Inflammatory macrophage treated with lipopolysaccharide for 1 hour (primary cell): ENCODE measurements at regions not wholly inside any gene's neighbourhood (a gene's known extent, or its start where the extent isn't known, plus 50 kb on each side); places are given as distances from the start of the nearest gene placed in this dataset.
"Not testable (repeated sequence)": the region's sequence is repeated elsewhere in the genome, so short reads cannot be mapped to it uniquely, and the experiment has no call there.

Experiments
- DNase-seq, 2 donors: peaks; one replicate each; pipeline ENCODE4 v3.0.0-alpha.2; 2020 to 2022

GRCh38 chr2:187055463-187055862, 206.5 kb upstream of the ZSWIM2 start:
- DNase-seq, result peak in 1 of 2 donors; percentile 6

GRCh38 chr2:187054501-187055319, 205.7 kb upstream of the ZSWIM2 start:
- no peak for DNase-seq

- DNase-seq, result no peak
These were observed 202.4 kb upstream of the ZSWIM2 start for GRCh38 chr2:187051350-187051749.

DNA sequence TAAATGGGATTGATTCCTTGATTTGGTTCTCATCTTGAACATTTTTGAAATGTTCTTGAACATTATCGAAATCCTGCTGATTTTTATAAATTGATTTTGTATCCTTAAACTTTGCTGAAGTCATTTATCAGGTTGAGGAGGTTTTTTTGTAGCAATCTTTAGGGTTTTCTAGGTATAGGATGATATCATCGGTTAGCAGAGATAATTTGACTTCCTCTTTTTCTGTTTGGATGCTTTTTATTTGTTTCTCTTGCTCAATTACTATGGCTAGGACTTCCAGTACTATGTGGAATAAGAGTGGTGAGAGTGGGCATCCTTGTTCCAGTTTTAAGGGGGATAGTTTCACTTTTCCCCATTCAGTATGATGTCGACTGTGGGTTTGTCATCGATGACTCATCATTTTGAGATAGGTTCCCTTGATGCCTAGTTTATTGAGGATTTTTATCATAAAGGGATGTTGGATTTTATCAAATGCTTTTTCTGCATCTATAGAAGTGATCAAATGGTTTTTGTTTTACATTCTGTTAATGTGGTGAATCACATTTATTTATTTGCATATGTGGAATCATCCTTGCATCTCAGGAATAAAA, 201.5 kb upstream of the ZSWIM2 start:
- DNase-seq, result no peak

GRCh38 chr2:187037310-187037709, 188.3 kb upstream of the ZSWIM2 start:
- no peak for DNase-seq

DNA sequence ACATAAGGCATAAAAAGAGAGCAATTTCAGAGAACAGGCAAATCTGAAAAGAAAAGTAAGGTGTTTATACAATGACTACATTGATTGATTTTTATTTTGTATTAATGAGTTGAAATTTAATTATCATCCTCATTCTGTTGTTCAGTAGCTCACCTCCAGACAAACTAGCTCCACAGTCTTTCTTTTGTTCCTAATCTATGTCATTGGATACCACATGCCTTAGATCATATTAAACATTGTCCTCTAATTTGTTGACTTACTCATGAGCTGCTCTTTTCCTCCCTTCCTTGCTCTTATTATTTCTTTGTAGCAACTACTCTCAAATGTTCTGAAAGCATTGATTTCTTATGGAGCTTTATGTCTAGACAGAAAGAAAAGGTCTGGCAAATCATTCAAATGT, 185.5 kb upstream of the ZSWIM2 start:
- DNase-seq, result no peak

- DNase-seq, result no peak
These were observed 175.8 kb upstream of the ZSWIM2 start for GRCh38 chr2:187024739-187025138.

- DNase-seq, result not testable (repeated sequence)
These were observed 175.0 kb upstream of the ZSWIM2 start for GRCh38 chr2:187023996-187024395.

DNA sequence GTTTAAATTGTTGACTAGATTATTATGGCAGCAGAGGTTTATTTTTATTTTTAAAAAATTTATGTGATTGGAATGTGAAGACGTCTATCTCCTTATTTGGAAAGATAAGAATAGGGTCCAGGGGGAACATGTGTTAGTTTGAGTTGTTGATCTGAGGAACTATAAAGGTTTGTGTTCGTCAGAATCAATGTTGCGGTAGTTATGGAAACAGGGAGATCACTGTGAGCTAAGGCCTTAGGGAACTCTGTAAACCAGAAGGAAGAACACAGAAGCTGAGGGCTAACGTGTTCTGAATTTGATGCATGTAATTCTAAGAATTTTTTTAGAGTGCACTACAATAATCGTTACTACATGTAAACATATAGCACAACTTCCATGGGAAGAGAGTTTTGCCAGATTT, 168.5 kb upstream of the ZSWIM2 start:
- no peak for DNase-seq

- no peak for DNase-seq
These were observed 164.1 kb upstream of the ZSWIM2 start for GRCh38 chr2:187013058-187013457.

GRCh38 chr2:187011206-187011832, 162.3 kb upstream of the ZSWIM2 start:
- no peak for DNase-seq

DNA sequence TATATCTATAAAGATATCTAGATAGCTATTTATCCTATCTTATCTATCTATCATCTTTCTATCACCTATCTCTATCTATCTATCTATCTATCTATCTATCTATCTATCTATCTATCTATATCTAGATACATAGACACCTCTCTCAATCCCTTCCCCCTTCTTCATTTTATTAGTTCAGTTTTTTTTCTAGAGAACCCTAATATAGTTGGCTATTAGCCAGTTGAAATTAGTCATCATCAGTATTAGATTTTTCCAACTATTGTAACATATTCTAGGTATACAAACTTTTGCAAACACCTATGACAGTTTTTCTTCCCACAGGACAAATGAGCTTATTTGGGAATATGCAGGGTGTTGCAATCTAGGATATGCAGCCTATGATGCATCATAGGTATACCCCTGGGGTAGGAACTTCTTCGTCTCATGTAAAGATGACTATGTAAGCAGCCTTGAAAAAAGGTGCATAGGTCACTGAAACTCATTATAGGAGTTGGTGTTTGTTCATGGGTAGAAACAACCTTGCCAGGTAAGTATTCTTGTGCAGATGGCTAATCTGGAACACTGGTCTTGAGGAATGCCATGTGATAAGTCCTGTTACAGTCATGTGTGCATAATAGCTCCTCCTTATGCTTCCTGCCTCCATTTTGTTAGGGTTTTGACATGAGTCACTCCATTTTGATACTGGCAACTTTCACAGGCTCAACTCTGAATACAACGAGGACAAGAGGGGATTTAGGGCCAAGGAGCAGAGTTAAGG, 160.7 kb upstream of the ZSWIM2 start:
- DNase-seq, result no peak

DNA sequence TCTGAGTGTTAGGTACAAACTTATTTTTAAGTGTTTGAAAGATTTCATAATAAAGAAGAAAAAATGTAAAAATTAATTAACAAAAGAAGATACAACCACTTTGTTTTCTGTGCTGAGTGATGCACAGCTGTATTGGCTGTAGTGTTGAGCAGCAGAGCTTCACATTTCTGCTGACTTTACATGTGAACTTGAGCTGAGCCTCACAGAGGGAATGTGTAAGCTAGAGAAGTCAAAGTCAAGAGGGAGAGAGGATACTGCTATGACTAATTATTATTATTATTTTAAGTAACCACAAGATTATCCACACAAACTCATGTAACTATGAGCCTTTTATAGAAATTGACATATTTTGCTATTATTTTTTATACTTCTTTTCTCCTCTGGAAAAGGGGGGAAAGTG, 159.1 kb upstream of the ZSWIM2 start:
- DNase-seq, result no peak

- DNase-seq, result no peak
These were observed 154.6 kb upstream of the ZSWIM2 start for GRCh38 chr2:187003611-187004010.

DNA sequence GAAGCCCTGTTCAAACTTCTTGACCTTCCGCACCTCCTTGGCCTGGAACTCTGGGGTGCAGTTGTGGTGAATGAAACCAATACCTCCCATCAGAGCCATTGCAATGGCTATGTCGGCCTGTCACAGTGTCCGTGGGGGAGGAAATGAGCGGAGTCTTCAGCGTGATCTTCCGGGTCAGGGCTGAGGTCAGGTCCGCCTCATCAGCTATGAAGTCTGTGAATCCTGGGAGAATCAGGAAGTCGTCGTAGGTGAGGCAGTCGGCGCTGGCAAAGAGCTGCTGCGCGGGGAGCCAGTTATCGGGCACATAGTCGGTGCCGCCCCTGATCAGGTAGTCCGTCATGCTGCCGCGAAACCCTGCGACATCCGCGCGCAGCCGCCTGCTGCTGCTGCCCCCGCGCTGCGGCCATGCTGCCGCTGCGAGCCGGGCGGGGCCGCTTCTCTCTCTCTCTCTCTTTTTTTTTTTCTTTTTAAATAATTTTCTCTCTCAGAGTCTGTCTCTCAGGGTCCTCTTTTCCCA, 154.1 kb upstream of the ZSWIM2 start:
- DNase-seq, result no peak

DNA sequence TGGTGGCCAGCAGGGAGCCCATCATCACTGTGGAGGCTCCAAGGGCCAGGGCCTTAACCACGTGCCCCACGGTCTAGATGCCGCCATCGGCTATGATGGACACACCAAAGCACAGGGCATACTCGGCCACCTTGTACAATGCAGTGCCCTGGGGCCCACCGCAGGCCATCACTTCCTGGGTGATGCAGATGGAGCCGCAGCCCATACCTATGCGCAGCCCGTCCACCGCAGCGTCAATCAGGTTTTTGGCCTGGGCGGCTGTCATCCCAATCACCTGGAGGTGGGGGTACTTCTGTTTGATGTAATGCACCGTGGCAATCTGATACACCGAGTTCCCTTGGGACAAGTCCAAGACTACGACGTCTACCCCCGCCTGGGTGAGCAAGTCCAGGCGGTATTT, 153.3 kb upstream of the ZSWIM2 start:
- DNase-seq, result no peak

- DNase-seq, result no peak
These were observed 152.3 kb upstream of the ZSWIM2 start for GRCh38 chr2:187001248-187001647.

DNA sequence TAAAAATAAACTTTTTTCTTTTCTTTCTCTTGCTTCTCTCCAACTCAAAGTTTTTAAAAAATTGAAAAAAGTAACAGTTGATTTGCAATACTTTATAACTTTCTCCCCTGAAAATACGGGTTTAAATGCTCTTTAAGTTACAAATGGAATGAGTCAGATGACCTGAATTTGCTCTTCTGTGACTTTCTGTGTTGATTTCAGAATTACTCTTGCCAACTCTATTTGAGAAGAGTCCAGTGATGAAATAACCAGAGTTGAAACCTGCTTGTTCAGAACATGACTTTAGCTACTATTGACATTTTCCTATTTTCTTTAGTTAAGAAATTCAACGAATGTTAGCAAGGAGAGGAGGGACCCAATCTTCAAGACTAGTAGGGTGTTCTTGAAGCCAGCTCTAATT, 146.1 kb upstream of the ZSWIM2 start:
- no peak for DNase-seq

DNA sequence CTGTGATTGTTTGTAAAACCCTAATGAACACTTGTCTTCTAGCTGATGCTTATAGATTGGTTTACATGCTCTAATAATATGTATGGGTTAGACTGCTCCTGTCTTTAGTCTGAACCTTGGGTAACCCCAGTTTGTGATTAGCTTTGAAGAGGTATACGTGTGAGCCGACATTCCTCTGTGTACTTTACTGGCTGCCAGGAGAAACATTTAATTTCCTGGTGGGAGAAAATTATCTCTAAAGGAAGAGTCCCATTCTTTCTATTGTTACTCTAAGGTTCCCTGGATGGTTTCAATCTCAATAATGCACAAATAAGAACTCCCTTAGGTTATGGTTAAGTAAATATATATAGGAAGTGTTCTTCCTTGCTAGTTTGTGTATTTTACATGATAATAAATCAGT, 143.6 kb upstream of the ZSWIM2 start:
- no peak for DNase-seq

DNA sequence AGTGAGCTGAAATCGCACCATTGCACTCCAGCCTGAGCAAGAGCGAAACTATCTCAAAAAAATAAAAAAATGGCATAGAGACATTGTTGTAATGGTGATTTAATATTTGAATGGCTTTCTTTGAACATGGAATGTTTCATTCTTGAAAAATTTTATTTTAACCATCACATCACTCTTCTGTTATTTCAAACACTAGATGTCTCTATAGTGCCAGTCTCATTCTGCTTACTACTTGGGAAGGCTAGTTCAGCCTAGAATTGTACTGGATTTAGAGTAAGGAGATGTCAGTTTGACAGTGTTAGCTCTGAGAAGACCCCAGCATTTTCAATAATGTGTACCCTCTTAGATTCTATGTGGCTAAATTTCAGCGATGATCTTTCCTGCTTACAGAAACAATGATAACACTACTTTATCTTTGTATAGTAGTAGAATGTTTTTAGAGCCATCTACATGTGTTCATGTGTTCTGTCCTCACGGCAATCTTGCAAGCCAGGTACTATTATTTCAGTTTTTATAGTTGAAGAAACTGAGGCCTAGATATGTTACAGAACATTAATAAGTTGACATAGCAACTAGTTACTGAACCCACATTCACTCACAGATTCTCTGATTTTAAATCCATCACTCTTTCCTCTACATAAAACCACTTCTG, 142.9 kb upstream of the ZSWIM2 start:
- no peak for DNase-seq

DNA sequence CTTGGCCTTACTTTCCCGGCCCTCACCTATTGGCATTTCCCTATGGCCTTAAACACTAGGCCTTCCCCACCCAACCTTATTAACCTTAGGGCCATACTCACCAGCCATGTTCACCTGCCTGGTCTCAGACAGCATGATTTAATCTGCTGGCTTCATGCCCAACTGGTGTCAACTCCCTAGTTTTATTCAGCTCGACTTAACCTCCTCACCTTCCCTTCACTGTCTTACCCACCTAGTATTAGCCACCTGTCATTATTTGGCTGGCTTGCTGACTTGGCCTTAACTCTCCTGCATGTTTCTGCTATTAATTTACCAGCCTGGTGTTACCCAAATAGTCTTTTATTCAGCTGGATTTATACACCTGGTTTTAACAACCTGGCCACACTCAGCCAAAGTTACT, 136.0 kb upstream of the ZSWIM2 start:
- DNase-seq, result no peak

DNA sequence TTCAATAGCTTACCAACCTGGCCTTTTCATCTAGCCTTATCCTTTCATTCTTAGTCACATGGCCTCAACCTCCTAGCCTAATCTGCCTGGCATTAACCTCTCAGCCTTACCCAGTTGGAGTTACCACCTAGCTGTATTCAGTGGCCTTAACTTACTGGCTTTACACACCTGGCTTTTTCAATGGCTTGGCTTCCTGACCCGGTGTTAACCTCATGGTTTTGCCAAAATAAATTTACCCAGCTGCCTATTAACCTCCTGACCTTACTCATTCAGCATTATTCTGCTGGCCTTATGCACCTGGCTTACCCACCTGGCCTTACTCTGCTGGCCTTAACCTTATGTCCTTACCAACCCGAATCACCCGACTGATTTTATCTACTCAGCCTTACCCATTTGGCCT, 135.5 kb upstream of the ZSWIM2 start:
- no peak for DNase-seq
